H9 (cell line): ENCODE measurements at regions not wholly inside any gene's neighbourhood (a gene's known extent, or its start where the extent isn't known, plus 50 kb on each side); places are given as distances from the start of the nearest gene placed in this dataset.

Source experiments
- DNase-seq: peaks from one replicate; pipeline ENCODE4 v3.0.0-alpha.2; 2017
- H2AFZ ChIP-seq: one replicate; pipeline ENCODE4 v1.6.1; 2013; ENCODE audit warnings: mild to moderate bottlenecking, low read length, control low read depth, moderate library complexity
- H2AK5ac ChIP-seq: 2 replicates; pipeline ENCODE4 v1.6.1; 2013; ENCODE audit warnings: low read length, control low read depth, mixed read lengths; ENCODE audit not compliant: insufficient read length
- H2BK120ac ChIP-seq: one replicate; pipeline ENCODE4 v1.6.1; 2013; ENCODE audit warnings: low read depth, mild to moderate bottlenecking, low read length, control low read depth, inconsistent platforms; ENCODE audit not compliant: poor library complexity, severe bottlenecking
- H2BK12ac ChIP-seq: 2 replicates; pipeline ENCODE4 v1.6.1; 2013; ENCODE audit warnings: low read length, control low read depth, mixed read lengths, low read depth; ENCODE audit not compliant: insufficient read length
- H2BK15ac ChIP-seq: 2 replicates; pipeline ENCODE4 v1.6.1; 2013; ENCODE audit warnings: low read depth, low read length, control low read depth
- H2BK20ac ChIP-seq: one replicate; pipeline ENCODE4 v1.6.1; 2013; ENCODE audit warnings: low read depth, mild to moderate bottlenecking, low read length, control low read depth, inconsistent platforms; ENCODE audit not compliant: poor library complexity, severe bottlenecking
- H2BK5ac ChIP-seq: 2 replicates; pipeline ENCODE4 v1.6.1; 2013; ENCODE audit warnings: low read length, control low read depth, mixed read lengths; ENCODE audit not compliant: insufficient read length
- H3K14ac ChIP-seq: 2 replicates; pipeline ENCODE4 v1.6.1; 2013; ENCODE audit warnings: low read length, control low read depth; ENCODE audit not compliant: insufficient read depth
- H3K18ac ChIP-seq: 2 replicates; pipeline ENCODE4 v1.6.1; 2013; ENCODE audit warnings: low read depth, mild to moderate bottlenecking, mixed read lengths, low read length, control low read depth; ENCODE audit not compliant: insufficient read length
- H3K23ac ChIP-seq: 2 replicates; pipeline ENCODE4 v1.6.1; 2013; ENCODE audit warnings: low read length, control low read depth, mixed read lengths, low read depth; ENCODE audit not compliant: insufficient read length
- H3K23me2 ChIP-seq: 2 replicates; pipeline ENCODE4 v1.6.1; 2013; ENCODE audit warnings: low read depth, mild to moderate bottlenecking, mixed read lengths, low read length, control low read depth; ENCODE audit not compliant: insufficient read length, poor library complexity, severe bottlenecking
- H3K27ac ChIP-seq: 2 replicates; pipeline ENCODE4 v1.5.1; 2013; ENCODE audit warnings: low read length, control low read depth, mixed read lengths, low read depth; ENCODE audit not compliant: insufficient read length
- H3K27me3 ChIP-seq: 2 replicates; pipeline ENCODE4 v1.6.1; 2013; ENCODE audit warnings: low read length, control low read depth, inconsistent platforms; ENCODE audit not compliant: insufficient read depth
- H3K4ac ChIP-seq: 2 replicates; pipeline ENCODE4 v1.6.1; 2013; ENCODE audit warnings: low read depth, mild to moderate bottlenecking, control low read depth, inconsistent platforms, low read length, moderate library complexity
- H3K4me1 ChIP-seq: 2 replicates; pipeline ENCODE4 v1.6.1; 2013; ENCODE audit warnings: low read length, control low read depth, inconsistent platforms; ENCODE audit not compliant: insufficient read depth
- H3K4me2 ChIP-seq: 2 replicates; pipeline ENCODE4 v1.6.1; 2013; ENCODE audit warnings: low read length, control low read depth, mixed read lengths; ENCODE audit not compliant: insufficient read length, insufficient read depth
- H3K56ac ChIP-seq: 2 replicates; pipeline ENCODE4 v1.6.1; 2013; ENCODE audit warnings: low read depth, mild to moderate bottlenecking, mixed read lengths, low read length, control low read depth; ENCODE audit not compliant: insufficient read length
- H3K79me1 ChIP-seq: 2 replicates; pipeline ENCODE4 v1.6.1; 2013; ENCODE audit warnings: low read depth, mild to moderate bottlenecking, moderate library complexity, low read length, control low read depth, inconsistent platforms; ENCODE audit not compliant: insufficient read depth, poor library complexity, severe bottlenecking
- H3K79me2 ChIP-seq: 2 replicates; pipeline ENCODE4 v1.6.1; 2013; ENCODE audit warnings: low read length, control low read depth, inconsistent platforms; ENCODE audit not compliant: insufficient read depth
- H3K9ac ChIP-seq: 2 replicates; pipeline ENCODE4 v1.6.1; 2013; ENCODE audit warnings: low read length, control low read depth, mixed read lengths; ENCODE audit not compliant: insufficient read length; ENCODE audit errors: extremely low read depth
- H3K9me3 ChIP-seq: one replicate; pipeline ENCODE4 v1.6.1; 2013; ENCODE audit warnings: low read depth, low read length, inconsistent platforms; ENCODE audit not compliant: control insufficient read depth
- H3T11ph ChIP-seq: one replicate; pipeline ENCODE4 v1.6.1; 2013; ENCODE audit warnings: mild to moderate bottlenecking, low read length, control low read depth, inconsistent platforms
- H4K20me1 ChIP-seq: one replicate; pipeline ENCODE4 v1.6.1; 2013; ENCODE audit not compliant: control insufficient read depth, insufficient read length, insufficient read depth
- H4K5ac ChIP-seq: 2 replicates; pipeline ENCODE4 v1.6.1; 2013; ENCODE audit warnings: low read depth, mild to moderate bottlenecking, mixed read lengths, low read length, control low read depth; ENCODE audit not compliant: insufficient read length
- H4K8ac ChIP-seq: replicated peaks from 2 replicates; pipeline ENCODE4 v1.6.1; 2013; ENCODE audit warnings: low read length, control low read depth, mixed read lengths, low read depth; ENCODE audit not compliant: insufficient read length
- H4K91ac ChIP-seq: 2 replicates; pipeline ENCODE4 v1.6.1; 2013; ENCODE audit warnings: low read depth, mild to moderate bottlenecking, moderate library complexity, mixed read lengths, low read length, control low read depth; ENCODE audit not compliant: insufficient read length
- H3K27ac Mint-ChIP-seq, 3 experiments: 2 replicates in 2 of 3; 3 replicates in 1 of 3; pipeline ENCODE4 v1.8.0; 2020 to 2021; ENCODE audit warnings: mixed read lengths in 3 of 3, mild to moderate bottlenecking in 1 of 3, moderate library complexity in 1 of 3
- H3K27me3 Mint-ChIP-seq: 2 replicates; pipeline ENCODE4 v1.8.0; 2021; ENCODE audit warnings: low read depth, mild to moderate bottlenecking, moderate library complexity, mixed read lengths
- H3K36me3 Mint-ChIP-seq, 3 experiments: 2 replicates in 2 of 3; 3 replicates in 1 of 3; pipeline ENCODE4 v1.8.0; 2020 to 2021; ENCODE audit warnings: low read depth in 3 of 3, mixed read lengths in 3 of 3; ENCODE audit not compliant: insufficient read depth in 1 of 3
- H3K4me1 Mint-ChIP-seq, 2 experiments: 2 replicates each; pipeline ENCODE4 v1.8.0; 2020; ENCODE audit warnings: mixed read lengths in 2 of 2
- H3K4me3 Mint-ChIP-seq, 2 experiments: 2 replicates in 1 of 2; 3 replicates in 1 of 2; pipeline ENCODE4 v1.8.0; 2020 to 2021; ENCODE audit warnings: mild to moderate bottlenecking in 2 of 2, mixed read lengths in 2 of 2, moderate library complexity in 1 of 2
- H3K9me3 Mint-ChIP-seq, 2 experiments: 2 replicates in 1 of 2; 3 replicates in 1 of 2; pipeline ENCODE4 v1.8.0; 2020; ENCODE audit warnings: mild to moderate bottlenecking in 2 of 2, mixed read lengths in 2 of 2, moderate library complexity in 1 of 2
- CTCF ChIP-seq: fragments of 200-600 bp; sonication (generic); conservative IDR thresholded peaks from 3 replicates; pipeline ENCODE4 v1.8.0; 2021; ENCODE audit warnings: antibody characterized with exemption, mild to moderate bottlenecking
- WGBS: extraction: QIAGEN DNeasy Blood & Tissue Kit; methylation state at CpG from one replicate; pipeline ENCODE4 v1.1.7; 2013; ENCODE audit warnings: missing lambda C conversion rate, low lambda C conversion rate, mixed read lengths; ENCODE audit not compliant: insufficient read length; ENCODE audit errors: extremely low coverage; 5-methylcytosine and 5-hydroxymethylcytosine counted together

GRCh38 chr1:213921712-213922111 is 66.1 kb upstream of the PROX1 start:
- DNase-seq: no peak
- H2BK120ac ChIP-seq: no peak overlapping the region
- no peak overlapping the region for H3K27ac Mint-ChIP-seq

More at GRCh38 chr1:213921712-213922111, 66.1 kb upstream of the PROX1 start:
- Histone ChIP-seq H2AK5ac (no peak overlapping the region), H4K5ac (no peak overlapping the region), H2BK5ac (no peak overlapping the region), H3K79me1 (no peaks in the 10 kb centered on the region), H3K23me2 (no peaks in the 10 kb centered on the region), H3K79me2 (no peaks in the 10 kb centered on the region), H4K8ac (no peak overlapping the region), H2AFZ (no peak overlapping the region), H3K23ac (no peak overlapping the region), H3K4me2 (no peak overlapping the region), H2BK15ac (no peak overlapping the region), H4K20me1 (no peaks in the 10 kb centered on the region), H3K18ac (no peak overlapping the region), H3K9ac (no peak overlapping the region), H4K91ac (no peak overlapping the region), H3K9me3 (no peaks in the 10 kb centered on the region), H2BK20ac (no peak overlapping the region), H3K4ac (no peak overlapping the region), H3K27ac (no peak overlapping the region), H2BK12ac (no peak overlapping the region), H3K14ac (no peak overlapping the region), H3K56ac (no peak overlapping the region), H3K4me1 (no peaks in the 10 kb centered on the region), H3K27me3 (no peaks in the 10 kb centered on the region), H3T11ph (no peak overlapping the region)
- no peak for TF ChIP-seq CTCF
- Mint-ChIP-seq H3K36me3 (no peaks in the 10 kb centered on the region), H3K4me1 (no peaks in the 10 kb centered on the region), H3K27me3 (no peaks in the 10 kb centered on the region; the same call in 1 of the 2 replicates), H3K4me3 (no peak overlapping the region), H3K9me3 (no peaks in the 10 kb centered on the region)
- WGBS: no CpG with 5 or more reads among the region's 5 CpGs
